HG02943 (cell line): ENCODE measurements at regions not wholly inside any gene's neighbourhood (a gene's known extent, or its start where the extent isn't known, plus 50 kb on each side); places are given as distances from the start of the nearest gene placed in this dataset.

Experiments
- ATAC-seq: cut with Tn5 transposase; IDR thresholded peaks from one replicate; pipeline ENCODE4 v1.9.1; 2021; ENCODE audit warnings: mild to moderate bottlenecking, low read depth, moderate library complexity; ENCODE audit not compliant: unreplicated experiment

- no peak for ATAC-seq
These were observed 73.1 kb downstream of the RTP5 start for GRCh38 chr2:241942416-241943208.

GRCh38 chr2:241943209-241943850 lies 73.8 kb downstream of the RTP5 start:
- no peak for ATAC-seq

- ATAC-seq: no peak
These were observed 74.5 kb downstream of the RTP5 start for GRCh38 chr2:241943961-241944575.

- no peak for ATAC-seq
These were observed 75.3 kb downstream of the RTP5 start for GRCh38 chr2:241944821-241945220.

- ATAC-seq: no peak
These were observed 75.8 kb downstream of the RTP5 start for GRCh38 chr2:241945311-241945710.

- ATAC-seq: no peak
These were observed 76.3 kb downstream of the RTP5 start for GRCh38 chr2:241945803-241946202.

GRCh38 chr2:241946306-241947003 lies 76.9 kb downstream of the RTP5 start:
- no peak for ATAC-seq

- ATAC-seq: no peak
These were observed 77.4 kb downstream of the RTP5 start for GRCh38 chr2:241947004-241947350.

- no peak for ATAC-seq
These were observed 77.9 kb downstream of the RTP5 start for GRCh38 chr2:241947401-241947800.

- ATAC-seq: no peak
These were observed 78.3 kb downstream of the RTP5 start for GRCh38 chr2:241947876-241948275.

GRCh38 chr2:241948299-241948897 lies 78.9 kb downstream of the RTP5 start:
- no peak for ATAC-seq

- ATAC-seq: no peak
These were observed 79.6 kb downstream of the RTP5 start for GRCh38 chr2:241948901-241949735.

GRCh38 chr2:241949736-241950412 lies 80.3 kb downstream of the RTP5 start:
- no peak for ATAC-seq

GRCh38 chr2:241950413-241951315 lies 81.1 kb downstream of the RTP5 start:
- no peak for ATAC-seq

- no peak for ATAC-seq
These were observed 81.8 kb downstream of the RTP5 start for GRCh38 chr2:241951316-241951700.

GRCh38 chr2:241951920-241952319 lies 82.4 kb downstream of the RTP5 start:
- ATAC-seq: no peak

GRCh38 chr2:241952816-241953215 lies 83.3 kb downstream of the RTP5 start:
- ATAC-seq: no peak

GRCh38 chr2:241953324-241953928 lies 83.9 kb downstream of the RTP5 start:
- no peak for ATAC-seq
